HG03095 (cell line): ENCODE measurements at regions not wholly inside any gene's neighbourhood (a gene's known extent, or its start where the extent isn't known, plus 50 kb on each side); places are given as distances from the start of the nearest gene placed in this dataset.

Experiments used
- ATAC-seq: cut with Tn5 transposase; IDR thresholded peaks from one replicate; pipeline ENCODE4 v1.9.1; 2021; ENCODE audit warnings: moderate library complexity; ENCODE audit not compliant: unreplicated experiment

DNA sequence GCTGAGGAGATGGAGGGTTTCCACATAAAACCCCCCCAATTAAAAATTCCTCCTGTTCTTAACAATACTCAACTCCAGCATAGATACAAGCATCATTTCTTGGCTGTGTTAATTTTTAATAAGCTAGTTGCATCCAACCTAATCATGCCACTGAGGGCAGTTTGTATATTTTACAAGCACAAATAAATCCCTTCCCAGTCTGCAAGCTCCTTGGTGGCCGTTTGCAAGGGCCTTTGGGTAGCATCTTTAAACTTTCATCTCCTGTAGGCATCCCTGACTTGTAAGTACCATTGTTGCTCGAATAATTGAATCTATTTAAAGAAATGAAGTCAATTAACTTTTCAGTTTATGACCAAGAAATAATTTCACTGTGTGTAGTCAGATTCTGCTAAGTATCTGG, 103.5 kb upstream of the AJAP1 start:
- no peak for ATAC-seq

- no peak for ATAC-seq
Measured at GRCh38 chr1:4551706-4552105, 102.7 kb upstream of the AJAP1 start.

DNA sequence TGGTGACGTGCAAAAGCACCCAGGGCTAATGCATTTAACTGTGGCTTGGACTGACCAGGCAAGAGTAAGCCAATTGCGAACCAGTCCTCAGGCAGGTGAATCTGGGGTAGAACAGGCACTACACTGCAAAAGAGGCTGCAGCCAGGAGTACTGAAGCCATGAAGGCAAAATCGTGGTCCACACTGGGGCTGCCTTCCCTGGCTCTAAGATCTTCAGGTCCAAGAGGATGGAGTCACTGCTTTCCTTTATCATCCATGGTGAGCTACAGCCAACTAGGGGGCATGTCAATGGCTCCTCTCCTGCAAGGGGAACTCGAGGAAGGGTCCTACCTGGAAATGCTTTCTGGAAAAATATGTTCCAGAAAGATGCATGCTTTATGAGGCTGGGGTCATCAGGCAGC, 100.6 kb upstream of the AJAP1 start:
- no peak for ATAC-seq

DNA sequence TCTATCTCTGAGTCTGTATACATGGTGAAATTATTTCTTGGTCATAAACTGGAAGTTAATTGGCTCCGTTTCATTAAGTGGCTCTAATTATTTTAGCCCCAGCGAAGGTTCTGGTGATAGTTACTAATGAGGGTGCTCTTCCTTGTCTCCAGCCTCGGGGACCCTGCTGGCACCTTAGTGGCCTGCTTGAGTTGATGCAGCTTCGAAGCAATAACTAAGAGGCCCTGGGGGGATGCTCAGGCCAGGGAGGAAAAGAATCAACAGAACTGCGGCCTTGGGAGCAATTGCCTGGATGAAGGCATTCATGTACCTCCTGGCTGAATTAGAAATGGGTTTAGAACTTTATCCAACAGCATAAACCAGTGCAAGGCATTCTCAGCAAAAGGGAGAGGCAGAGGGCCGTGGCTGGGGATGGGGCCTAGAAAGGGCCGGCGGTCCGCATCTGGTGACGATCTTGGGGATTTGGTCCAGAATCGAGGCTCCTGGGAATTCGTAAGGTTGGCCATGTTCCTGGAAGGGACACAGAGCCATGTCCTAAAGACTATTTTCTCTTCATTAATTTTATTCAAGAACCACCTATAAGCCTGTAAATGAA, 100.0 kb upstream of the AJAP1 start:
- no peak for ATAC-seq

DNA sequence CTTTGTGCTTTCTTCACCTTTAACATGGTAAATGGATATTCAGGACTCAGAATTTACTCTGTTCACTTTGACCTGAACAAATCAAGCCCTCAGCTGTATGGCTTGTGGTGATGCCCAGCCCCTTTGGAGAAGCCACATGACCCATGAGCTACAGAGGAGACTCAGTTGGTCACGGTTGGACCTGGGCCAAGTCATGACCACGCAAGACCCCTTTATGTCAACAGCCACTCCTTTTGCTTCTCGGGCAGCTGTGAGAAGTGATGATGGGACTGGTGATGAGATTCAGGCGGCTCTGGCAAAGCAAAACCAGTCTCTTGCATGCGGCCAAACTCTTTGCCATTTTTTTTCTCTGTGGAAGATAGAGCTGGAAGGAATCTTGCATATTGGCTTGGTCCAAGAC, 96.5 kb upstream of the AJAP1 start:
- ATAC-seq: no peak

- ATAC-seq: no peak
Measured at GRCh38 chr1:4561205-4561604, 93.2 kb upstream of the AJAP1 start.

DNA sequence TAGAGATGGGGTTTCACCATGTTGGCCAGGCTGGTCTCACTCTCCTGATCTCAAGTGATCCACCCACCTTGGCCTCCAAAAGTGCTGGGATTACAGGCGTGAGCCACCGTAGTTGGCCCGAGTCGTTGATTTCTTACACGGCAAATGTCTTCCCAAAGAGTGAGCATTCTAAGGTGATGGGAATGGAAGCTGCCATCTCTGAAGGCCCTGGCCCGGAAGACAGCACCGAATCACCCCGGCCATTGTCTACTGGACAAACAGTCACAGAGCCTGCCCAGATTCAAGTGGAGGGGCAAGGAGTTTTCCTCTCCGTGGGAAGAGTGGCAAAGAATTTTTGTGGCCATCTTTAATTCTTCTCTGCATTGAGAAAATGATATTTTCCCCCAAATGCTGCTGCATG, 92.1 kb upstream of the AJAP1 start:
- no peak for ATAC-seq

- no peak for ATAC-seq
Measured at GRCh38 chr1:4563586-4563985, 90.8 kb upstream of the AJAP1 start.

- ATAC-seq: no peak
Measured at GRCh38 chr1:4564051-4564450, 90.4 kb upstream of the AJAP1 start.

DNA sequence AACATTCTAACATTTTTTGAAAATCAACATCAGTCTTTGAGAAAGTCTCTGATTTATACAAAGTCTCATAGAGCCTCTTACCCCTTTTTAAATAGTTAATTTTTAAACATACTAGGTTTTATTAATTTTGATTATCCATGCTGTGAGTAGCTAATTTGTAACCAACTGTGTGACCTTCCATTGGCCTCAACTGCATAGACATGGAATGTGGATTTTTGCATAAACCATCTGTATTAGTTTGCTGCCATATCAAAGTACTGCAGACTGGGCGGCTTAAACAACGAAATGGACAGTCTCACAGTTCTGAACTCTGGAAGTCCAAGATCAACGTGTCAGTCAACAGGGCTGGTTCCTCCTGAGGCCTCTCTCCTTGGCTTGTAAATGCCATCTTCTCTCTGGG, 89.2 kb upstream of the AJAP1 start:
- no peak for ATAC-seq

GRCh38 chr1:4565801-4566449, 88.5 kb upstream of the AJAP1 start:
- no peak for ATAC-seq

DNA sequence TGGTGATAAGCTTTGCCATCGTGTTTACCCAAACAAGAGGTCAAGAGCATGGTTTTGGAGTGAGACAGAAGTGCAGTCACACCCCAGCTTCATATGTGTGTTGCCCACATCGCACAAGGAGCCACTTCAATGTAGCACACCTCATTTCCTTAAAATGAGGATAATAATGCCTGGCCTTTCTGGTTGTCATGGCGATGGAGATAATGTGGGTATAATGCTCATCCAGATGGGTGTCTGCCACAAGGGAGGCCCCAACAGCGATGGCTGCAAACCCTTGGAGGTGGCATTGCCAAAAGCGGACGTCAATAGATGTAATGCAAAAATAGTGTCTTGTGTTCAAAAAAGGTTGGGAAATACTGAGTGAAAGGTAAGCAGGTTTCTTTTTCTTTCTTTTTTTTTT, 83.1 kb upstream of the AJAP1 start:
- ATAC-seq: no peak

DNA sequence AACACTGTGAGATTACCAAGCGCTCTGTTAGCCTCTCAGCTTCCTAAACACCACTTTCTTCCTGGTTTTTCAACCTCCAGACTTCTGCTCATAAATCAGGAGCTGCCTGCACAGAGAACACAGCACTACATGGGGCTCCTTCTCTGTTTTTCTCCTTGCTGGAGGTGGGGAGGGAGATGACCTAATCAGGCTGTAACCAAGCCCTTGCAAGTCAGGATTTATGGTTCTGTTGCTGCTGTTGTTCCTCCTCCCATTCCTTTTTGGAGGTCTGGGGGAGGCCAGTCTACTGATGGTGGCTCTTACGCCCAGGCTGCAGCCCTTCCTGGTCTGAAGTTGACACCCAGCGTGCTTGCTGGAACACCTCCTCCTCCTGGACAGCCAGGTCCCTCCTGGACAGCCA, 80.9 kb upstream of the AJAP1 start:
- no peak for ATAC-seq

- ATAC-seq: no peak
Measured at GRCh38 chr1:4581807-4582206, 72.6 kb upstream of the AJAP1 start.

DNA sequence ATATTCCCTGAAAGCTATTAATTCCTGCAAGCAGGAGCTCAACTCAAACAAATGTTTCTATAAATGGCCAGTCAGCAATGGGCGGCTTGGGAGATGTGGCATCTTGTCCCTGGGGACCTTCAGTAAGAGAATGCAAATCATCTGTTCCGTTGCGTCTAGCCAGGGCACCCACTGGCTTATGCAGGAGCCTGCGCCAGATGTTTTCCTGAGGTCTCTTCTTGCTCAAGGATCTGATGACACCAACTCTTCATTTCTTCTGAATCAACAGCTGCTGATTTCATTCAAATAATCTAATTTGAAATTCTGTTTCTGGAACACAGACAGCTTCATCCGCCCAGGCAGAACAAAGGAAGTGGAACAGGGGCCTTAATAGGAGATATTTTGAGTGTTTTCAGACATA, 70.0 kb upstream of the AJAP1 start:
- ATAC-seq: no peak

- ATAC-seq: no peak
Measured at GRCh38 chr1:4585216-4585615, 69.2 kb upstream of the AJAP1 start.

DNA sequence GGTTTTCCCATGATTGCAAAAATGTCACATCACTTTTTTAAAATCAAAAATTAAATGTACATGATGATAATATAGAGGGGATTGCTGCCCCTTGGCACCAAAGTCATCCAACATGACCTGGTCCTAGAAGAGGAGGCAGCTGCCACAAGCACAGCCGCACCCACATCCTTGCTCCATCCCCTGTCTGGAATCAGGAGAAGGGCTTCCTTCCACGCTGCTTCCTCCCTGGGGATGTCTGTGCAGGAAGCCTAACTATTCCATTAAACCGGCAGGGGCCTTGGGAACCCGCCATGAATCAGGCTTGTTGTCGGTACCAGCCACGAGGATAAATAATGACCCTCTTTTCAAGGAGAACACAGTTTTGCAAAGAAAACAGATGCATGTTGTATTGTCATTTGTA, 68.7 kb upstream of the AJAP1 start:
- ATAC-seq: no peak

DNA sequence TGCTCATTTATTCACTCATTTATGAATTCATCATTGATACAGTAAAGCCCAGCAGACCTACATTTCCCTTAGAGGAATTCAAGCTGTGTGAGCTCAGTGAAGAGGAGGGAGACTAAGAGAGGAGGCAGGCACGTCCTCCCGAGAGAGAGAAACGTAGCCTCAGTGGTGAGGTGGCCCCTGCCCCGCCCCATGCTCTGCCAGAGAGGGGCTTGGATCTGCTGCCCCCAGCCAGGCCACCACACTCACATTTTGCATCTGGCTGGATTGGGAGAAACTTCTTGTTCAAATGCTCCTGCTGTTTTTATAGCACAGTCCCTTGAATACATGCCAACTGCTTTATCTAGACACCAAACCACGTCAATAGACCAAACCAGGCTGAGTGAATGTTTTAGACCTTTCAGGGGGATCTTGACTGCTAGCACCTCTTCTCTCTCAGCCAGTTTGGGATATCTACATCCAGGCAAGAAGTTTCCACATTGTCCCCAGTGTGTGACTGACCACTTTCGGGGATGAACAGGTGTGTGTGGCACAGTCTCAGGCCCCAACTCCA, 67.7 kb upstream of the AJAP1 start:
- no peak for ATAC-seq

GRCh38 chr1:4587721-4588120, 66.7 kb upstream of the AJAP1 start:
- ATAC-seq: no peak

- no peak for ATAC-seq
Measured at GRCh38 chr1:4590756-4591155, 63.7 kb upstream of the AJAP1 start.

DNA sequence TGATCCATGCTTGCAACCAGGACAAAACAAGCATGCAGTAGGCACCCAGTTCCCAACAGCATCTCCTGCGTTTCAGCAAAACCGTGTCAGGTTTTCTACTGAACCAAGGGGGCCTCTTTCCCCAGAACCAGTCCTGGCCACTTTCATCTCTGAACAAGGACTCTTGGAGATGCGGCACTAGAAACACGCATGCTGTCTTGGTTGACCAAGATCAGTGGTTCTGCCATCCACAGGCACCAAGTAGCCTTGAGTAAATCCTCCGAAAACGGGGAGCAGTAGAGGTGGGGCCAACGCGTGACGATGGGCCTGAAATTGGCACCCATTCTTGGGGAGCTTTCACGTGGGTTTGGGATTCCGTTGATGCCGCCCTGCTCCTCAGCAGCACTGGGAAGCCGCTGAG, 62.5 kb upstream of the AJAP1 start:
- no peak for ATAC-seq

- no peak for ATAC-seq
Measured at GRCh38 chr1:4593106-4593505, 61.3 kb upstream of the AJAP1 start.
